ENCODE measurements at regions not wholly inside any gene's neighbourhood (a gene's known extent, or its start where the extent isn't known, plus 50 kb on each side); places are given as distances from the start of the nearest gene placed in this dataset.

DNA sequence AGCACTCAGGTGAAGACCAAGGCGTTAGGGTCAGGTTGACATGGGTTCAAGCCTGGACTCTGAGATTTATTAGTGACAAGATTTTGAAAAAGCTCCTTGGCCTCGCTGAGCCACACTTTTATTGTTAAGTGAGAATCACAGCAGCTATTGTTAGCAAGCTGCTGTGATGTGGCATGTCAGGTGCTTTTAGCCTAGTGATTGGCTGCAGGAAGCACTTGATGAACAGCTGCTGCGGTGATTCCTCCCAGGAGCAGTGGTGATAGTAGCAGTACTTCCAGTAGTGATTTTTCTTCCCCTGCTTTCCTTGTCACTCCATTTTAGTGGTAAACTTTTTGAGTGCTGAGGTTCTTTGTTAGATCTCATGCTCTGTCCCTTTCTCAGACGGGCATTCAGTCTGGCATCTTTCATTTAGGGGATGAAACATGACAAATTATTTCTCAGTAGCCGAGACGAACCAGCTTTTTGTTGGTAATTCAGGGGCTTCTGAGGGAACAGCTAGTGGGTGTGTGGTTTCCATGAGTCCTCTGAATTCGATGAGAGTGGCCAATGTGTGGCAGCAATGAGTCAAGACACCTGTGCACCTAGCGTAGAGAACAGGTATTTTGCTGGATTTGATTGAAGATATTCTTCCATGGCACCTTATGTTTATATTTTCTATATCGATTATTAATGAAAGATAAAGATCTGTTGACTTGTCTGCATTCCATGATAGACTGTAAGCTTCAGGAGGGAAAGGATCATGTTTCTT is 696.7 kb downstream of the DHX35 start:
- no peak for FAIRE-seq

DNA sequence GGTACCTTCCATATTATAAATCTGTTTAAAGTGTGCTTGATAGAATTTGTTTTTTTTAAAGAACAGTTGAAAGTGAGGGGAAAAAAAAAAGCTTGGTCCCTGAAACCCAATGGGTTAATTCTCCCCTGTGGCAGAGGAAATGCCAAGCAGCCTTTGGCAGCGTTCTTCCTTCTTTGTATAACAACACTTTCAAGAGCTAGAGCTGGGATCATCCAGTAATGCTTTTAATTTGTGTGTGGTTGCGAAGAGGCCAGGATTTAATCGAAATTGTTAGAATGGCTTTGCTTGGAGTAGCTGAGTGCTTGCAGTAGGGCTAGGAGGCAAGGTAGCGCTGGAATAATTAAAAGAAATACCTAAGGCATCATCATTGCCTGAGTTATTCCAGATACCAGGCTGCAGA is 692.0 kb downstream of the DHX35 start:
- no peak for FAIRE-seq

GRCh38 chr20:39651645-39652325 is 689.6 kb downstream of the DHX35 start:
- FAIRE-seq, result no peak

DNA sequence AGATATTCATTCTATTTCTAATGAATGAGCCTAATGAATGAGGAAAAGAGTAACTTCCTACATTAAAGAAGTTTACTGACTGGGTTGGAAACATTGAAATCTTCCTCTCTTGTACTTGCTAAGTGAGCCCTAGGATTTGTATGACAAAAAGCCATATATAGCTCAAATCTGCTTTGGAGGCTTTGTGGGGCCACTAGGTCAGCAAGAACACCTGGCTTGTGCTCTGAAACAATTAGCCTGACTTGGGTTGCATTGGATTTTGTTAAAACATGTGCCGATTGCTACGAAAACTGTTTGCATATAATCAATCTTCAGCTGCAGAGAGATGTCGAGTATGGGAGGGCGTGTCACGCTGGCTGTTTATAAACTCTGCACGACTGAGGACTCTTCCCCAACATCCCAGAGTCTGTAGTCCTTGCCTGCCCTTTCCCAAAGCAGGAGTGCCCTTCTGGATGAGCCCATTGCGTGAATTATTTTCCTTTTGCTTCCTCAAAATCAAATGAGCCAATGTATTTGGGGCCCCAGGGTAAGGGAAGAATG is 684.8 kb downstream of the DHX35 start:
- FAIRE-seq, result no peak

DNA sequence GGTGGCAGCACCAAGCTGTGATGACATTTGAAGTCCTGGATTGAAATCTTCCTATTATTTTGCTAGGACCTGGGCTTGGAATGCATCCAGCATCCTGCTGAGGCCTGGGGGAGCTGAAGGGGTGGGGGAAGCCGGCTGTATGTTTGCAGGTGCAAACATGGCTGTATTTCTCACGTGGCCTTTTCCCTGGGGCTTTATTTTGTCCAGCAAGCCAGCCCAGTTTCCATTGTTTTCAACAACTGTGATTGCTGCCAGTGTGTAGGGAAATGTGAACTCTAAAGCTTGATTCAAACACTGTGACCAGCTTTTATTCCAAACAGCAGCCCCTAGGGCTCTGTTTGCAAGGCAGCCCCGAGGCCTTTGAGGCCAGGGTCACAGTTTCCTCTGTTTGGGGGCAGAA is 683.0 kb downstream of the DHX35 start:
- no peak for FAIRE-seq

DNA sequence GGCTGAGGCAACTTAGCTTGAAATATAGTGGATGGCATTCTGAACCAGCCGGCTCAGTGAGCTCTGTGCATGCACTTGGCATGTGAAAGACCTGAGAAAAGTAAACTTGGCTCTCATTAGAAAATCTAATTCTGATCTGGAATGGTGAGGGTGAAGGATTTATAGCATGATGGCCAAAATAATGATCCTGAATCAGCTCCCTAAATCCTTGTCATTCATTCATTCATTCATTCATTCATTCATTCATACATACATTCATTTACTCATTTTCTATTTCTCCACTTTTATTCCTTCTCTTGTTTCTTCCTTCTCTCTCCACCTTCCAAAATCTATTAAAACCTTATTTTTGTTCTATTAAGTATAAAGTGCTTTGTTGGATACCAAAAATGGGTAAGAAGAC is 681.1 kb downstream of the DHX35 start:
- FAIRE-seq, result no peak

DNA sequence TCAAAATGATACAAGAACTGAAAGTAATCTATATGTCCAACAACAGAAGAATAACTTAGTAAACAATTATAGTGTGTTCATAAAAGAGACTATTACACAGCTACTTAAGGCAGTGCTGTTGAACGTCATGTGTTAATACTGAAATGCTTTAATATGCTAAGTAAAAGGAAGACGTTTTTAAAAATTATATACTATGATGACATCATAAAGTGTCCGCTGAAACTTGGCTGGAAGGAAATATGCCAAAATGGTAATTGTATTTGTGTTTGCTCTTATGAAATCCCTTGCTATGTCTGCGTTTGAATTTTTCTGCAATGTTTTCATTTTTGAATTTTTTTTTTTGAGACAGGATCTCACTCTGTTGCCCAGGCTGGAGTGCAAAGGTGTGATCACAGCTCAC is 679.3 kb downstream of the DHX35 start:
- no peak for FAIRE-seq

DNA sequence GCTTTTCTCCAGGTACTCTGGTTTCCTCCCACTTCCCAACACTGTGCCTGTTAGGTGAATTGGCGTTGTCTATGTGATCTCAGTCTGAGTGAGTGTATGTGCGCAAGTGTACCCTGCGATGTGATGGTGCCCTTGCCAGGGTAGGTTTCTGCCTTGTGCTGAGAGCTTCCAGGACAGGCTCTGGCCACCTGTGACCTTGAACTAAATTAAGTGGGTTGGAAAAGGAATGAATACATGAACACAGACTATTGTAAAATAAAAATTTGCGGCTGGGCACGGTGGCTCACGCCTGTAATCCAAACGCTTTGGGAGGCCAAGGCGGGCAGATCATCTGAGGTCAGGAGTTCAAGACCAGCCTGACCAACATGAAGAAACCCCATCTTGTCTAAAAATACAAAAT is 678.0 kb downstream of the DHX35 start:
- no peak for FAIRE-seq

GRCh38 chr20:39638731-39639130 is 676.6 kb downstream of the DHX35 start:
- FAIRE-seq, result no peak

DNA sequence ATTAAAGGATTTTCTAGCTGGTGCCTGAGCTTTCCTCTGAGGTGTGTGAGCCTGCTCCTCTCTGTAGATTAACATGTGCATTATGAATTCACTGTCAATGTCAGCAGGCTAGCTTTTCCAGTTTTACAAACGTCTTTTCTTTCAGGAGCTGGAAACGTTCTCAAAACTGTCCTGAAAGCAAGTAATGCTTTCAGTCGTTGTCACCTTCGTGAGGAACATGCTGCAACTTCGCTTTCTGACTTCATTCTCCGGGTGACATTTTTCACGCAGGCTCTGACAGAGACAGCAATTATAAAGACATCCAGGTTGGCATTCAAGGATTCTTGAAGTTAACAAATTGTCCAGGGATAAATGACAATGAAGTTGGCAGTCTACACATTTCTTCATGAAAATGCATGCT is 671.5 kb downstream of the DHX35 start:
- FAIRE-seq, result no peak

- no peak for FAIRE-seq
These were observed 670.6 kb downstream of the DHX35 start for GRCh38 chr20:39632757-39633156.

DNA sequence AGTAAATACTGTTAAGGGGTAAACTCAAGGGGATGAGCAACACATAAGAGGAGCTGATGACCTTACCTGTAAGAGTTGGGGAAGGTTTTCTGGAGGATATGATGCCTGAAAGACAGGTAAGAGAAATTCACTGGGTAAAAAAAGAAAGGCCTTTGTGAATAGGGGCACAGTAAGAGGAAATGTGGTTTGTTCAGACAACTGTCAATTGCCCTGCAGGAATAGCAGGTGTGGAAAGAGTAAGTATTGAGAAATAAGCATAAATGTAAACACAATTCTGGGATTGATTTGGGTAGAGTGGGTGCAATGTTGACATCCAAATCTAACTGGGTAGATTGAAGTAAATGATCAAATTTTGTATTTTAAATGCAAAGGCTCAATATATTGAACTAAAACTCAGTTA is 670.0 kb downstream of the DHX35 start:
- FAIRE-seq, result no peak

GRCh38 chr20:39631557-39631956 is 669.4 kb downstream of the DHX35 start:
- FAIRE-seq, result no peak

GRCh38 chr20:39630215-39630908 is 668.2 kb downstream of the DHX35 start:
- FAIRE-seq, result no peak

DNA sequence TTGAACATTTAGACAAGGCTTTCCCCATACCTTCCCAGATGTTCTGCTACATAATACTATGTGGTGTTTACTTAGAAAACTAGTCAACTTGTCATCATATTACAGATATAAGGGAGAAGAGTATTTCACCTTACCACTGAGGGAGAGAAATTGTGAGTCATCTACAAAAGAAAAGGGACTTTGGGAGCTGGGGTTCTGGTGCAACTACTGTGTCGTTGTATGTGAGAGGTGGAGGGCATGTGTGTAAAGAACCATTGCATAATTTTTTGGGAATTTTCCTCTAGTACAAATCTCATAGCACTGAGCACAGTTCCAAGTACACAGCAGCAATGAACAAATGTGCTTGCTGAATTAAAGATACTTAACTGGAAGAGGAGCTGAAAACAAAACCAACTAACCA is 665.6 kb downstream of the DHX35 start:
- FAIRE-seq, result no peak

GRCh38 chr20:39624316-39624715 is 662.2 kb downstream of the DHX35 start:
- FAIRE-seq, result no peak

DNA sequence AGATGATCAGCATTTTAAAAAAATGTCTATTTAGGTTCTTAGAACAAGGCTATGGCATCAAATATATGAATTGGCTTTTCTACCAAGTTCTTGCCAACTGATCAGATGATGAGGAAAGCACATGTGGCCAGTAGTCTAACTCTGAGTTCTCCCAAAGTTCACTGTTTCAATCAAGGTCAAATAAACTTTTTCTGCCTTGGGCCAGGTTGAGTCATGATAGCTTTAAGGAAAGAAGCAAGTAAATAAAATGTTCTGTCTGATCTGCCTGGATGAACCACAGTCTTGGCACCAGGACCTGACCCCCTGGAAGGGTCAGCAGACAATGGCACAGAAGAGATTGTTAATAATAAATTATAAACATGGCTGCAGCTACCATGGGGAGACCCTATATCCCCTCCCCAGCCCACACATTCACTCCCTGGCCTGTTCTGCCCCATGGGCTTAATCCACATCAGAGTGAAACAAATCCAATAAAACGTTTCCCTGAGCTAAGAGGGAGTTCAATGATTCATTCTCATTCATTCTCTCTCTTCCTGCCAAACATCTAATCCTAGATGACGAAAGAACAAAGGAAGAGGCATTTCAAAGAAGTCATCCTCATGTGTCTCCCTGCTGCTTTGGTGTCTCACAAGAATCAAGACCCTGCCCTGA is 661.6 kb downstream of the DHX35 start:
- no peak for FAIRE-seq

DNA sequence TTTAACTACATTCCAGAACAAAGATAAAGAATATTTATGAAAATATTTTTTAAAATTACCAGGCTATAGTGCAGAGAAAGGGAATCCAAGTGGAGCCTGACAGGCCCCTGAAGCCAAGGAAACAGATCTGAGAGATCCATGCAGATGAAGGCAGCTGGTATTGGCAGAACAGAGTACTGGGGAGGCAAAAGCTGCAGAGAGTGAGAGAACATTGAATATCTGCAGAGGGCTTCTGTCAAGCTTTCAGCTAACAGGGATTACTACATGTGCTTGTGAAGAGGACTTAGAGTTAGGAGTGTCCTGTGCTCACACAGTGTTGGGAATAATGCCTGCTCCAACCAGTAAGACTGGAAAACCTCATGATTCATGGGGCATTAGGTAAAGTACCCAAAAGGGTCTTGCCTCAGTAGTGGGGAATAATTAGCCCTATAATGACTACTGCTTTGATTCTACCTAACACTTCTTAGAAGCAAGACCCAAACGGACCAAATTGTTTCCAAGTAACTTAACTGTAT is 657.2 kb downstream of the DHX35 start:
- no peak for FAIRE-seq

- FAIRE-seq, result no peak
These were observed 649.8 kb downstream of the DHX35 start for GRCh38 chr20:39611901-39612300.

GRCh38 chr20:39607141-39607540 is 645.0 kb downstream of the DHX35 start:
- FAIRE-seq, result no peak

- FAIRE-seq, result no peak
These were observed 643.8 kb downstream of the DHX35 start for GRCh38 chr20:39605908-39606307.

DNA sequence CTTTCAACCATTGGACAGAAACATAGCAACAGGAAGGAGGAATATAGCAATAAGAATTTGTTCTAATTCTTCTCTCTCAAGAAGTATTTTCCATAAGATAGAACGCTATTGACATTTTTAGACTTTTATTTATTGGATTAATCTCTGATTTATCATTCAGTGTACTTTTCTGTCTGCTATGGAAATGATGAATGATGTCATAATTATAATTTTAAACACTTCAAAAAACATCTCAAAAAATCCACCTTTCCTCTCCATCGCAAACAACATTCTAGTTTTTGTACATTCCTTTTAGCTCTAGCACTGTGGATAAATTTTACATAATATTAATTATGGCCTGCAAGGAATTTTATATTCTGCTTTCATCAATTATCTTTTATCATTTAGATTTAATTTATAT is 643.2 kb downstream of the DHX35 start:
- no peak for FAIRE-seq

DNA sequence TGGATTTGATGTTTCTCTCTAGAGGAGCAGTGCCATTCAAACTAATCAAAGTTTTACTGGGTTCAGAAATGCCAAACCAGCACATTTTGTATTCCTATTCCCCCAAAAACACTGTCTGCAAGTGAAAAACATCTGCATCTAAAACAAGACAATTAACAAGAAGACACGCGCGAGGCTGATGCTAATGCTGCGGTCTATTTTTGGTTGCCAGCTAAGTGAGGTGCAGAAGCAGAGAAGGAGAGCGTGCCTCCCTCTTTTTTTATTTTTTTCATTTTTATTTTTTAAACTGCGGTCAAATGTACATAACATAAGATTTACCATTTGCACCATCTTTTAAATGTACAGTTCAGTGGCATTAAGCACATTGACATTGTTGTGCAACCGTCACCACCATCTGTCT is 641.1 kb downstream of the DHX35 start:
- FAIRE-seq, result no peak
